Gastrocnemius medialis (tissue), 4 donors: ENCODE measurements at regions not wholly inside any gene's neighbourhood (a gene's known extent, or its start where the extent isn't known, plus 50 kb on each side); places are given as distances from the start of the nearest gene placed in this dataset.

Experiments
- ATAC-seq, 2 donors: fragments of 150-250 bp; one replicate each; pipeline ENCODE4 v1.9.1; 2016
- DNase-seq, 2 donors: peaks; one replicate each; pipeline ENCODE4 v3.0.0-alpha.2; 2019
- H3K27ac ChIP-seq, 4 donors: fragments of 200-600 bp; sonication (generic); 1 replicate in 1 of 4; 2 replicates in 3 of 4; pipeline ENCODE4 v1.5.1; 2016 to 2018; ENCODE audit warnings: mild to moderate bottlenecking in 2 of 4, moderate library complexity in 1 of 4
- H3K27me3 ChIP-seq, 3 donors: fragments of 200-600 bp; sonication (generic) in 2 of 3; 1 replicate in 1 of 3; 2 replicates in 2 of 3; pipeline versions ENCODE4 v1.5.1 to v1.6.0; 2016 to 2019; ENCODE audit warnings: mild to moderate bottlenecking in 1 of 3, moderate library complexity in 1 of 3
- H3K36me3 ChIP-seq, 2 donors: fragments of 200-600 bp; sonication (generic) in 1 of 2; one replicate each; pipeline ENCODE4 v1.5.1; 2017 to 2018
- H3K4me1 ChIP-seq, 2 donors: fragments of 200-600 bp; sonication (generic) in 1 of 2; one replicate each; pipeline ENCODE4 v1.5.1; 2016 to 2017; ENCODE audit warnings: mild to moderate bottlenecking in 2 of 2
- H3K4me3 ChIP-seq, 4 donors: fragments of 200-600 bp; sonication (generic) in 3 of 4; 1 replicate in 1 of 4; 2 replicates in 3 of 4; pipeline ENCODE4 v1.5.1; 2016 to 2019; ENCODE audit warnings: mild to moderate bottlenecking in 2 of 4
- H3K9me3 ChIP-seq, 3 donors: fragments of 200-600 bp; sonication (generic) in 2 of 3; 1 replicate in 1 of 3; 2 replicates in 2 of 3; pipeline ENCODE4 v1.5.1; 2016 to 2019
- POLR2A ChIP-seq, 2 donors: fragments of 450-650 bp; IDR thresholded peaks; one replicate each; pipeline ENCODE4 v1.6.1; 2017; ENCODE audit warnings: antibody characterized with exemption in 2 of 2, mild to moderate bottlenecking in 2 of 2, moderate library complexity in 2 of 2
- in situ Hi-C, 4 donors: fragments of 200-750 bp; cut with MboI; loops; one replicate each; pipeline versions ENCODE4 v1.15.0 to v1.8.0; 2017; ENCODE audit warnings: low sequenced_read_pairs in 4 of 4
- intact Hi-C: fragments of 100-400 bp; cut with DNase I; formaldehyde crosslinking; loops from one replicate; pipeline ENCODE4 v1.15.1; 2023; ENCODE audit warnings: low total_unique reads
- TF ChIP-seq, protein P1 (sequence below), 5 experiments: fragments of 450-650 bp in 3 of 5; fragments of 200-600 bp in 2 of 5; sonication (generic) in 2 of 5; IDR thresholded peaks in 4 of 5; conservative IDR thresholded peaks in 1 of 5; 1 replicate in 4 of 5; 2 replicates in 1 of 5; pipeline ENCODE4 v1.5.1; 2016 to 2019; ENCODE audit warnings: antibody characterized with exemption in 5 of 5, mild to moderate bottlenecking in 3 of 5, moderate library complexity in 3 of 5

GRCh38 chr15:54859982-54860381 is 336.8 kb downstream of the RSL24D1 start:
- TF ChIP-seq, protein P1, sequence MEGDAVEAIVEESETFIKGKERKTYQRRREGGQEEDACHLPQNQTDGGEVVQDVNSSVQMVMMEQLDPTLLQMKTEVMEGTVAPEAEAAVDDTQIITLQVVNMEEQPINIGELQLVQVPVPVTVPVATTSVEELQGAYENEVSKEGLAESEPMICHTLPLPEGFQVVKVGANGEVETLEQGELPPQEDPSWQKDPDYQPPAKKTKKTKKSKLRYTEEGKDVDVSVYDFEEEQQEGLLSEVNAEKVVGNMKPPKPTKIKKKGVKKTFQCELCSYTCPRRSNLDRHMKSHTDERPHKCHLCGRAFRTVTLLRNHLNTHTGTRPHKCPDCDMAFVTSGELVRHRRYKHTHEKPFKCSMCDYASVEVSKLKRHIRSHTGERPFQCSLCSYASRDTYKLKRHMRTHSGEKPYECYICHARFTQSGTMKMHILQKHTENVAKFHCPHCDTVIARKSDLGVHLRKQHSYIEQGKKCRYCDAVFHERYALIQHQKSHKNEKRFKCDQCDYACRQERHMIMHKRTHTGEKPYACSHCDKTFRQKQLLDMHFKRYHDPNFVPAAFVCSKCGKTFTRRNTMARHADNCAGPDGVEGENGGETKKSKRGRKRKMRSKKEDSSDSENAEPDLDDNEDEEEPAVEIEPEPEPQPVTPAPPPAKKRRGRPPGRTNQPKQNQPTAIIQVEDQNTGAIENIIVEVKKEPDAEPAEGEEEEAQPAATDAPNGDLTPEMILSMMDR (IDR thresholded peaks at IDR 0.05 in 4 of 5, conservative IDR thresholded peaks at IDR 0.05 in 1 of 5), result no peak
- TF ChIP-seq POLR2A (IDR thresholded peaks at IDR 0.05), result no peak
- no peak for ATAC-seq
- in situ Hi-C loops, result no loop called here

GRCh38 chr15:54854667-54855066 is 342.1 kb downstream of the RSL24D1 start:
- Histone ChIP-seq H3K9me3 (no peaks in the 10 kb centered on the region), H3K36me3 (no peaks in the 10 kb centered on the region), H3K27ac (no peak overlapping the region), H3K27me3 (no peaks in the 10 kb centered on the region), H3K4me3 (no peak overlapping the region), H3K4me1 (no peaks in the 10 kb centered on the region)
- DNase-seq (no peak), ATAC-seq (no peak)
- in situ Hi-C loops, result no loop called here
- intact Hi-C loops, result no loop called here
- no peak for TF ChIP-seq POLR2A (IDR thresholded peaks at IDR 0.05)
- TF ChIP-seq, protein P1 (IDR thresholded peaks at IDR 0.05 in 4 of 5, conservative IDR thresholded peaks at IDR 0.05 in 1 of 5), result no peak

More at GRCh38 chr15:54859982-54860381, 336.8 kb downstream of the RSL24D1 start:
- Histone ChIP-seq H3K27me3 (no peaks in the 10 kb centered on the region), H3K27ac (no peak overlapping the region), H3K4me1 (no peaks in the 10 kb centered on the region), H3K9me3 (no peaks in the 10 kb centered on the region), H3K36me3 (no peaks in the 10 kb centered on the region), H3K4me3 (no peak overlapping the region)
- intact Hi-C loops, result no loop called here
- DNase-seq, result no peak

DNA sequence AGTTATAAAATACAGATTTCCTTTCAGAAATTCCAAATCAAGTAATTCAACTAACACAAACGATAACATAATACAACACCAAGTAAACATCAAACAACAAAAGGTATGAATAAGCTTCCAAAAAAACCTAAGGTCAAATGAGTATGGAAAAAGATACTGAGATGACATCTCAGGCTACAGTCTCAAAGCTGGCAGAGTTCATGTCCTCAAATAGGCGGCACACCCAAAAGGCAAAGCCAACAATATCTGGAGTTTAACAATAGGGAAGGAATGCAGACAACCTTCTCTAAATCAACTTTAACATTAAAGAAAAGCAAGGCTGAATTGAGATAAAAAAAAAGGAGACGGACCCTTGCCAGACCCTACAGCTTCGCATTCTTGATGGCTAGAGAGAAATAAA is 346.6 kb downstream of the RSL24D1 start:
- no peak overlapping the region for H3K4me3 ChIP-seq
- H3K27ac ChIP-seq, result no peak overlapping the region
- ATAC-seq, result no peak
- TF ChIP-seq, protein P1 (IDR thresholded peaks at IDR 0.05 in 4 of 5, conservative IDR thresholded peaks at IDR 0.05 in 1 of 5), result no peak
- TF ChIP-seq POLR2A (IDR thresholded peaks at IDR 0.05), result no peak
- H3K4me1 ChIP-seq, result no peaks in the 10 kb centered on the region
- H3K9me3 ChIP-seq, result no peaks in the 10 kb centered on the region
- in situ Hi-C loops, result no loop called here
- intact Hi-C loops, result no loop called here
- no peaks in the 10 kb centered on the region for H3K27me3 ChIP-seq
- no peaks in the 10 kb centered on the region for H3K36me3 ChIP-seq
- DNase-seq, result no peak

DNA sequence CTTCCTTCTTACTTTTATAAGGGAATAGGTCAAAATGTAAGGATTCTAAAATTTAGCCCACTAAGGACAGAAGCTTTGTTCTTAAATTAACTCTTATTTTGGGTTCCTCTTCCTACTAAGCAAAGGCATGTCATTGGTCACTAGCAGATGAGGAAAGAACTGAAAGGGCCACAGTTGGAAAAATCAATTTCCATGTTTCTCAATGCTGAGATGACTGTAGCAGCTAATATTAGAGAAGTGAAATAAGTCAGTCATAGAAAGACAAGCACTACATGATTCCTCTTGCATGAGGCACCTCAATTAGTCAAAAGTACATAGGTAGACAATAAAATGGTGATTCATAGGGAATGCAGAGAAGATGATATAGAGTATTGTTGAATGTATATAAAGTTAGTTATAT is 353.7 kb downstream of the RSL24D1 start:
- in situ Hi-C loops (loop anchor here in 1 of 4 donors (25.0 kb wide), 1 partner anchor 106 kb away; no protein-coding TSS in a partner anchor), intact Hi-C loops (no loop called here)
- Histone ChIP-seq H3K27me3 (no peaks in the 10 kb centered on the region), H3K9me3 (no peaks in the 10 kb centered on the region), H3K4me1 (no peaks in the 10 kb centered on the region), H3K27ac (no peak overlapping the region), H3K36me3 (no peaks in the 10 kb centered on the region), H3K4me3 (no peak overlapping the region)
- no peak for ATAC-seq
- TF ChIP-seq, protein P1 (IDR thresholded peaks at IDR 0.05 in 4 of 5, conservative IDR thresholded peaks at IDR 0.05 in 1 of 5), result no peak
- no peak for TF ChIP-seq POLR2A (IDR thresholded peaks at IDR 0.05)
- no peak for DNase-seq

DNA sequence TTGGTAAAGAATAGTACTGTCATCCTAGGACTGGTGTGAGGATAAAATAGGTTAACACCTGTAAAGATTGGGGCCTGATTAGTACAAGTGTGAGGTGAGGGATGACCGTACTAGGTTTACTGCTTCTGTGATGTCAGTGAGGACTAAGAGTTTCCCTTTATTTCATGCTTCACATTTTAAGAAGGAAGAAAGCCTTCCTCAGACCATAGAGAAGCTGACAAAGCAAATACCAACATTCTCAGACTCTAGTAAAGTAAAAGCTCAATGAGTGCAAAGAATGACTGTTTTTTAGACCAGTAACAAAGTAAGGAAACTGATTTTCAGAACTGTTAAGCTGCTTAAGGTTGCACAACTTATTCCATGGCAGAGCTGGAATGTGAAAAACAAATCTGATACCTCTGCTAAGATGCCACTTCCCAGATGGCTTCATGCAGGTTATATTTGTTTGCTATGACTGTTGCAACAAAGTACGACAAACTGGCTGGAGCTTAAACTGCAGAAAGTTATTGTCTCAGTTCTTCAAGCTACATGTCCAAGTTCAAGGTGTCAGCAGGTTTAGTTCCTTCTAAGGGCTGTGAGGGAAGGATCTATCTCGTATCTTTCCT is 354.9 kb downstream of the RSL24D1 start:
- Histone ChIP-seq H3K27me3 (no peaks in the 10 kb centered on the region), H3K36me3 (no peaks in the 10 kb centered on the region), H3K4me3 (no peak overlapping the region), H3K9me3 (no peaks in the 10 kb centered on the region), H3K4me1 (no peaks in the 10 kb centered on the region), H3K27ac (no peak overlapping the region)
- ATAC-seq, result peak in 1 of 2 donors; percentile 46
- intact Hi-C loops (no loop called here), in situ Hi-C loops (loop anchor here in 1 of 4 donors (25.0 kb wide), 1 partner anchor 105 kb away; no protein-coding TSS in a partner anchor)
- DNase-seq, result no peak
- TF ChIP-seq, protein P1 (IDR thresholded peaks at IDR 0.05 in 4 of 5, conservative IDR thresholded peaks at IDR 0.05 in 1 of 5), result no peak
- TF ChIP-seq POLR2A (IDR thresholded peaks at IDR 0.05), result no peak
